Fibroblast of skin of scalp (primary cell): ENCODE measurements at regions not wholly inside any gene's neighbourhood (a gene's known extent, or its start where the extent isn't known, plus 50 kb on each side); places are given as distances from the start of the nearest gene placed in this dataset.

Experiments used
- DNase-seq: peaks from one replicate; pipeline ENCODE4 v3.0.0-alpha.2; 2013

DNA sequence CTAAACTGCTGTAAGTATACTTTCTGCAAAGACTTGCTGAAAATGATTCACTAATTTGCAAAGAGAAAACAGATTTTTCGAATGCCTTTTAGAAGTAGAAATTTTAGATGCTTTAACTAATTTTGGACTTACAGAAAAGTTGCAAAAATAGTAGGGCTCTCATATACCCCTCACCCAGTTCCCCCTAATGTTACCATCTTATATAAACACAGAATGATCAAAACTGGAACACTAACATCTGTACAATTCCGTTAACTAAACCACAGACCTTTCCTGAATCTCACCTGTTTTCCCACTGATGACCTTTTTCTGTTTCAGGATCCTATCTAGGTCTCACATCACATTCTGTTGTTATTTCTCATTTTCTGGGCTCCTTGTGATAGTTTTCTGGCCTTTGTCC, 454.8 kb downstream of the SHQ1 start:
- no peak for DNase-seq

DNA sequence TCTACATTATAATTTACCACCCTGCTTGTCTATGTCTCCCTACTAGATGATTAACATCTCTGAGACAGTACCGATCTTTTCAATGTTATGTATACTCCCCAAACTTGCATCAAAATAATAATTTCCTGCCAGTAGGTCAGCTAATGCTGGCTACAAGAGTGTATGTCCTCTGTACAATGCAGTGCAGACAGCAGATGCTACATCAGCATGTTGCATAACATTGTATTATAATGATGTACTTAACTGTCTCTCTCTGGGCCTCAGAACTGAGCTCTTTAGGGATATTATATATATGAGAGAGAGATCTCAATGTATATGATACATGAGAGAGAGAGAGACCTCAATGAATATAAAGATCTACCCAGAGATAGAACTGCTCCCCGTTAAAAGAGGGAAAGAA, 456.6 kb downstream of the SHQ1 start:
- no peak for DNase-seq

DNA sequence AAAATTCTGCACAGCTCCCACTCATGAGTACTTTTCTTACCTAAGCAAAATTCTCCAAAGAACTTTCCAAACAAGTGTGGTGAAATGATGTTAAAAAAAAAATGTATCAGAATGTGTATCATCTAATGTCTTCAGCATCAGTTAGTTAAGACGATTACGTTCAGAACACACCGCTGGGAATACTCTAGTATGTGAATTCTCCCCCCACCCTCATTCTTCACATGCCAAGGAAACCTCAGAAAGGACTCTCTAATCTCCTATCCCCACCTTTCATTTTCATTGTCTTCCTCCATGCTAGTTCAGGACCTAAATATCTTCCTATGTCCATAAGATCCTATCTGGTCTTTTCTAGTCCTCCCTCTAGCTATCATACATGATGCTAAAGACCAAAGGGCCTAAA, 457.4 kb downstream of the SHQ1 start:
- DNase-seq: peak; percentile 66

DNA sequence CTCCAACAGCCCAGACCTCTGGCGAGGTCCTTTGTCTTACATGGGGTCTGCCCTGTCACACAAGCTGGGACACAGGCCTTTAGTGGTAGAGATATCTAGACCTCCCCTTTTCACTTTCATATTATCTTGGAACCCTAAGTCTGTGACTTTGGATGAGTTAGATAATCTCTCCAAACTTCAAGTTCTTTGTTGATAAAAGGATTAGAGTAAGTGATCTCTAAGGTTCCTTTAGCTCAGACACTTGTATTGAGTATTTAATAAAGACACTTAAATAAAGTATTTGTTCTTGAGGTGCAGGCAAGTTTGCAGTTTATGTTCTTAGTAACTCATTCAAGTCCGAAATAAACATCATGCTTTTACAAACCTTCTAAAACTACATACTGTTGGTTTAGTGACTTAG, 459.6 kb downstream of the SHQ1 start:
- no peak for DNase-seq

DNA sequence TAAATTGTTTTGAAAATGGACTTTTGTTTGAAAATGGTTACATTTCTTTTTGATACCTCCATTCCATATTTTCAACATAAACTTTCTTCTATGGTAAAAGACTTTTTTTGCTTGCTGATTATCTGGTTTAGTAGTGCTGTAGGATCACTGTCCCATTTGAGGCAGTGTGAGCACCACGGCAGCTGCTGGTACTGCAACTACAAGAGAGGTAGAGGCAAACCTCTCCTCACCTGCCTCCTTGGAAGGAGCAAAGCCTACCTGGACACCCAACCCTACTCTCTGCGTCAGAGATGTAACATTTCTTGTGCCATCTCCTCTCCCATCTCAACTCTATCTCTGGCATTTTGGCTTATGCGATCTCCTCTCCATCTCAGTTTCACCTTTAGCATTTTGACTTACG, 460.1 kb downstream of the SHQ1 start:
- no peak for DNase-seq

DNA sequence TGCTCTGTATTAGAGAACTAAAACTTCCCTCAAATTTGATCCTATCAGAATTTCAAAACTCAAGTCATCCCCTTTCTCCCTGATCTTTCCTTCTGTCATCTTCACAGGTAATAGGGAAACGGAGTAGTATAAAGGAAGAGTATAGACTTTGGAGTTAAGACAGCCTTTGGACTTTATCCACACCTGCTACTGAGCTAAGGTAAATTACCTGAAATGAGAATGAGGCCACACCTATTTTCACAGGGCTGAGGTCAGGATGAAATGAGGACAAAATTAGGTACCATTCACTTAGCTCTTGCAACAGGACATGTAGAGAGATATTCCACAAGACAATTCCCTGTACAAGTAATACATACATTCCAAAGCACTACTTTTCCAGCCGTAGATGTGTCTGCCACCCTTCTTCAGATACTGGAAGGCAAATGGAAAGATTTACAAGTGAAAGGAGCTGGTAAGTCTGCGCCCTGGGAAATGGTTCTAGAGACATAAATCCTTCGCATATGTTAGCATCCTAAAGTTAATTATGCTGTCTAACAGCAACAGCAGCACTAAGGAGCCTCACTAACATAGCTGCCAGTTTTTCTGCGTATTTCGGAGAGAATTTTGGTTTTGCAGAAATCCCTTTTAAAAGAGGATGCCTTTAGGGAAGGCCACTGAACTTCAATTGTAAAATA, 461.8 kb downstream of the SHQ1 start:
- no peak for DNase-seq

DNA sequence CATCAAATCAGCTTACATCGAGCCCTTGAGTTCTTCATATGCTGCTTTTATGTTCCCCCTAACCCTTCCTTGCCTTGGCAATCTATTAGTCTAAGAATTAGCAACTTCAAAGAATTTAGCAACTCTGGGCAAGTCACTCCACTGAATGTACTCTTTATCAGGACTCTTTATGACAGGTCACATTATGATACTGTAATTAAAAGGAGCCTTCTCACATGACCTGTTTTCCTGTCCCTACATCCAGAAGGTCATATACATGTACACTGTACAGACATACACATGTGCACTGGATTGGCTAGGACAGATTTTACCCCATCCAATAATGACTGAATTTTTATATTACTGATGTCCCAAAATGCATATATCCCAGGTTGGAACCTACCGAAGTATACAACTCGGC, 463.1 kb downstream of the SHQ1 start:
- no peak for DNase-seq

DNA sequence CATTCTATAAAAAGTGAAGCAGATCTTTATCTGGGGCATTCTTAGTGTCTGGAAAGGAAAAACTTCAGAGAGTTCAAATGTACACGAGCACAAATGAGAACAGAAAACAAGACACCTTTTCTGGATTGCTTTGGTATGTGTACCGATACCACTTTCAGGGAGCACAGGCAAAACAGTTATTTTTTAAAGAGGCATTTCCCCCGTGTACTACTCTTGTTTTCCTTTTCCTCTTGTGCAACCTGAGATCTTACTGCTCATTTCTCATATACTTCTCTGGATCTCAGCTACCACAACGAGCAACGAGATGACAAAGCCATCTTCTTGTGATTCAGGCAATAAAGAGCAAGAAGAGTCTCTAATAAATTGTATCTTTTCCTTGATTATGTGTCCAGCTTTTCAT, 463.6 kb downstream of the SHQ1 start:
- no peak for DNase-seq

DNA sequence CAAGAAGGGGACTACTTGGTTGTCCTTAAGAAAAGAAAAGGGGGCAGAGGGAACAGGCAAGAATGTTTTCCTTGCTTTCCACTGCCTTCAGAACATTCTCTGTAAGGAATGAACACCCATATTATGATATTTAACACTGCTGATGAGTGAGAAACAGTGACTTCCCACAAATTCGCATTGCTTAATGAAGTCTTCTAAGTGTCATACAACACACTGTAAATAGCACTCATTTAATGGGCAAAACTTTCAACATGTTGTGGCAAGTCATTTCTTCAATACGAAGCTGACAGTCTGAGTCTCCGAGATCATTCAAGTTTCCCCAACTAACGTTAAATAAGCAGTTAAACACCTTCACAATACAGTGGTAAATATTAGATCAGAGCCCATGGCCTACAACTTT, 464.4 kb downstream of the SHQ1 start:
- DNase-seq: no peak

DNA sequence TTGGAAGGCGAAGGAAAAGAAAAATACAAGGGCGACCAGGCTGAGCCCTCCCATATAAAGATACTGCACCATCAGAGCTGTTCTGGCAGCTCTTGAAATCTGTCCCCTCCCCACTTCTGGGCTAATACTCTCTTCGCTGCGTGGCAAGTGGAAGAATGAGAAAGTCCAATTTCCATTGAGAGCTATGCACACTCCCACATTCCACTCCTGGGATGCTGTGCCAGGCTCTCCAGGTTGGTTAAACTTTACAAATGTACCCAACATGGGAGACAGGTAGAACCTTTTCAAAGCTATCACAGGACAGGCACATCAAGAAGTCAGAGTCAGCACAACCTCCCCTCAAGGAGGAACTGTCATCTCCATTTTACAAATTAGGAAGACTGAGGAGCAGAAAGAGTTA, 465.0 kb downstream of the SHQ1 start:
- DNase-seq: no peak

DNA sequence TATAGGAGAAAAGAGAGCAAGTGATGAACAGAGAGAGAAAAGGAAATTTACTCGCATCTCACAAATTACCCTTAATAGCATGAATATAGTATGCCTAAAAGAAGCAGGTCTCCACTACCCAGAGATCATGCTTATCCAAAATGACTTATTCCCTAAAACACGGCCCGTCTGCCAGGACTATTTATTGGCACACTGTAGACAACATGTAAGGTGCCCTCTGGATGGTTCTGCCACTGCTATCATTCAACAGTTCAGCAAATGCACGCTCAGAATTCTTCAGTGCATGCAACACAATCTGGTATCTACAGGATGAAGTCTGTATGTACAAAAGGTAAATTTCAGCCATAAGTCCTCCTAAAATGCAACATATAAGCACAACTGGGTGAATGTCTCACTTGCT, 465.8 kb downstream of the SHQ1 start:
- DNase-seq: no peak

DNA sequence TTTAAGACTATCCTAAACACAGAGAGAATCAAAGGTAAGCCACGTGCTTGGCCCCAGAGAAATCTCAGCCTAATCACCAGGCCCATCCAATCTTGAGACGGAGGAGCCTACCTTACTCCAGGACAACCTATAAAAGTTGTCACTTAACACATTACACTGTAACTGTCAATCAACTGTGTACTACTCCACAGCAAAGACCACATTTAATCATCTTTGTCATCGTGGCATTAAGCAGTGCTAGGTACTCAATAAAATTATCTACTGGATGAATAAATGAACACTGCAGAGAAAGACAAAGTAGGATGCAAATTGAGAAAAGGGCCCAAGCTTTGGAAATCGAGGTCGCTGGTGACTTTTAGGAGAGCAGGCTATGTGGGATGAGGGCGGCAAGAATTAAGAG, 466.7 kb downstream of the SHQ1 start:
- no peak for DNase-seq

DNA sequence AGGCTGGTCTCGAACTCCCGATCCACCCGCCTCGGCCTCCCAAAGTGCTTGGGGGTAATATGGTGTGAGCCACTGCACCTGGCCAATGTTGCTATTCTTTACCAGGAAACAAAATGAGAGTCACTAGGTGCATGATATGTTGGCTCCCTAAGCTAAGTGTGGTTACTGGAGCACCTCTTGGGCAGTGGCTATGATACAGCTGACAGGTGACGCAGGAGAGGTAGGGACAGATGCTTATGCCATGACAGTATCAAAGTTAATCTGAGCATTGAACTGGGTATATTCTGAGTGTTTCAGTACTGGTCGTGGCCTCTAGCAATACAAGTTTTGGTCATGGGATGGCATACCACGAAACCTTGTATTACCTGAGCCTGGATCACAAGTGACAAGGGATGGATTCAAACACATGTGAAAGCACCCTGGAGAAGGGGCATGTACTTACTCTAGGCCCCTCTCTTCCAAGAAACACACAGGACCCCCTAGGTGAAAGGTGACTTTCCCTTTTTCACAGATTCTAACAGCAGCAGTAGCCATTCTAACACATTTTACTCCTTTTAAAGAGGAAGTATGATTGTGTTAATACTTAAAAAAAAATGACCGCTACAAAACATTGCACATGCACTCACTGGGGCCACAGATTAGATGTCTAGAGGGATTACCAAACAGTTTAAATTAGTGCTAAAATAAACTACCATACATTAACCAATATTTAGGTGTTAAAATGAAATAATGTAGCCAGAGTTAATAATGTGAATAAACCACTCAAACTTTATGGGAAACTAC, 467.3 kb downstream of the SHQ1 start:
- DNase-seq: no peak

DNA sequence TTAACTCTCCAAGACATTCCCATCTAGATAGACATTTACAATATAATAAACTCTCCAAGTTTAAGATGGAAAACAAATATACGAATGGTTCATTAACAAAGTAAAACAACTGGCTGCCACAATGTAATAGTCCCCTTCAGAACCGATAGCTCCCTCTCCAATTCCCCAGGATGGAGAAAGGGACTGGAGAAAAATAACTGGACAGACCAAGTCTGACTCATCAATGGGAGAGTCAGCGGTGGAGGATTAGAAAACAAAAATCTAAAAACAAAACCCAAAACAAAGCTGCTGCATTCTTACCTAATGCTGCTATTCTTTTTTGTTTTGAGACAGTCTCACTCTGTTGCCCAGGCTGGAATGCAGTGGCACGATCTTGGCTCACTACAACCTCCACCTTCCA, 468.1 kb downstream of the SHQ1 start:
- peak; percentile 37 for DNase-seq

DNA sequence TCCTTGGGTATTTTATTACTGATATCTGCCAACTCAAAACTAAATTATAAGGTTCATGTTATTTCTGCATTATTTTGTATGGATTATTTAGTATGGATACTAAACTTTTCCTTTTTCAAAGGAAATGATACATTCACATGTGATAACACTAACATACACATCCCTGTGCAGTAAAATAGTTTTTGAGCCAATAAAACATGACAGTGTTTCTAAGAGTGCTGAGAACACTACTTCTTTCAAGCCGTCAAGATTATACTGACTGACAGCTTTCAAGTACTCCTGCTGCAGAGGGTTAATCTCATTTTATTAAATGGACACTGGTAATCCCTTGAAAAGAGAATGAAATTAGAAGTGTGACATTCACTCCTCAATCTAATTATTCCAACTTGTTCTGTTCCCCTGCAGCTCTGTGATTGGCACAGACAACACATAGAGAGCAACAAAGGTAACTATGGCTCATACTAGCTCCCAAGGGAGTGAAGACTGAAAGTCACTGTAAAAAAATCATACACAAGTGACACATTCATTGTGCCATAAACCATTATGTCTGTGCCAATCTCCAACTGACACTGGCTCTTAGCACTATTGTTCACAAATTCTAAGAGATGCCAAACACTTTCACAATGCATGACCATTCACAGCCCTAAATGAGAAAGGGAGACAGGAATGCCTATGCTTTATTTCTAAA, 468.6 kb downstream of the SHQ1 start:
- peak; percentile 12 for DNase-seq

DNA sequence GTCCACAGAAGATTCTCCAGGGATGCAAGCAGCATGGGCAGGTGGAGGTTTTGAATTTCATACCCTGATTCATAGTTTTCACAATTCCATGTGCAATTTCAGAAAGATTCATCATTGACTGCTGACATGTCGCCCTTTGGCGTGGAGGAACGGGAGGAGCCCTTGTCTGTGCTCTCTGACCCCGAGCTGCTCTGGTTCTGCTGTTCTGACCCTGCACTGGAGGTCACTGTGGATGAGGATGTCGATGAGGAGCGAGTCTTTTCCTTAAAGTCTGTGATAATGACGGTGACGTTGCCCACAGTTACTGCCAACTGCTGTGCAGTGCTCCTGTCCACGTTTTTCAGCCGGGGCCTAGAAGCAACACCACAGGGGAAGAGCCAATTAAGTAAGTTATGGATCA, 470.0 kb downstream of the SHQ1 start:
- DNase-seq: no peak

DNA sequence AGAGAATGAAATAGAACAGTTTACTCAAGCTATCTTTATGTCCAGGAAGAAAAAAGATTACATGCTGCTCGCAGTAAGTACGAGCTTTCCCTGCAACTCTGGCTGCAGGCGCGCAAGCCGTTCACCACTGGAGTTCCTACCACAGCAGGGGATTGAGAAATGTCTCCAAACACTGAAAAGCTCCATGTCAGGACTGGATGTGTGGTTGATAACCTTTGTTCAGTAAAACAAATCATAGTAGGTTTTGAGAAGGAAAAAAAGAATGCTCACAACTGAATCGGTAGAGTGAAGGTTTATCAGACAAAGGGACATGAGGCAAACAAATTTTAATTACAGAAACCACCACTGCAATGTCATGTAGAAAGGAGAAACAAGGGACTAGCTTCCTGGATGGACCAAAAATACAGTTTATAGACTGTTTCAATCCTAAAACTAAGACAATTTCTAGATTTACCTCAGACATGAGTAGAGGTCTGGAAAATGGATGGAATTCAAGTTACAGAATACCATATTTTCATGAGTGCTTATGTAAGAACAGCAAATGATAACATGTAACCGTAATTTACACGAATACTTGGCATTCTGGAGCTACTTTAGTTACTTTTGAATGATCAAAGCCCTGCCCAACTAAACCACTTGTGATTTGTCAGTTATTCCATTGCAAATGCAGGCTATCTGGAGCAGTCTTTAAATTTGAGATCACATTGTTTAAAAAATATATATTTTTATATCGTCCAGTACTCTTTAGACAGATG, 471.1 kb downstream of the SHQ1 start:
- DNase-seq: no peak

DNA sequence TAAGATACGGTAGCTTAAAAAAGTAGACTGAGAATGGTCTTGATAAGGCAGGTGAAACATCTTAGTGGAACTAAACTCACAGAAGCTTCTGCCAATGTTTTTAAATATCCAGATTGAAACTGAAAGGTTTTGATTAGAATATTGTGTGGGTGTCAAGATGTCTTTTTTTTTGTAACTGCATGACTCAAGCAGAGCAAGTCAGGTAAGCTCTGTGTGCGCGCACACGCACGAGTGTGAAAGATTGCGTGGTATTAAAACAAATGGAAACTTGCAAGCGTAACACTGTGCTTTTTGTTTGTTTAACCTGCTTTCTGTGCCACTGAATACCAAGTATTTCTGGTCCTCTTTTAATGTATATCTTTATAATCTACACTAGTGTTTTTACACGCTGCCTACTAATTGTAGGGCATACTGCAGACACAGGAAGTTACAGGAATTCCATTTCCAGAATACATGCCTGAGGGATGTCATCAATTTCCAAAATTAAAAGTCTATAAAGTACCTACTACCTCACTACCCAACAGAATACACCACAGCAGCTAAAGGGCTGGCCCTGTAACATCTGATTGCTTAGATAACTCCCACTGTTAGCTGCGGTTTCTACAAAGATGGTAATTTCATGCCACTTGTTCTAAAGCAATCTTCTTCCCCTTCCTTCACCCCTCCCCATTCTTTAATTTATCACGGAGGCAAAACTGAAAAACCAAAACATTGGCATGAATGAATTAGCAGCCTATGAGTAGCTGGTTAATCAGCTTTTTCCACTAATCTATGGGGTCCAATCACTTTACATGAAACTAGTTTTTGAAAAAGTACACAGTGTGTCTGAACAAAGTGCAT, 472.8 kb downstream of the SHQ1 start:
- DNase-seq: no peak

DNA sequence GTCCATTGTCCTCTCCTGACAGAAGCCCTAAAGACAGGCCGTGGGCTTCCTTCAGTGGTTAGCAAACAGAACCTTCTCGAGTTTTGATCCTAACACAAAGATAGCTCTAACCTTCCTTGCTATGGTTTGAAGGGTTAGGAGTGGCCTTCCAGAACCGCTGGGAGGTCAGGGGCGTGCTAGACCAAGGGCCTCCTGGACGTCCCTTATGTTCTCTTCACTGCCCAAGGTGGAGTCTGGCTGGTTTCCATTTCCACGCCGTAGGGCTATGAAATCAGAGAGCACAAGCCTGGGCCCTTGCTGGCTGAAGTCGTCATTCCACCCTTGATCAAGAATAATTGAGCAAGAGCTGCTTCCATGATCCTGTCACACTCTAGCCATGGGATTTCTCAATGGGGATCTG, 475.1 kb downstream of the SHQ1 start:
- no peak for DNase-seq

DNA sequence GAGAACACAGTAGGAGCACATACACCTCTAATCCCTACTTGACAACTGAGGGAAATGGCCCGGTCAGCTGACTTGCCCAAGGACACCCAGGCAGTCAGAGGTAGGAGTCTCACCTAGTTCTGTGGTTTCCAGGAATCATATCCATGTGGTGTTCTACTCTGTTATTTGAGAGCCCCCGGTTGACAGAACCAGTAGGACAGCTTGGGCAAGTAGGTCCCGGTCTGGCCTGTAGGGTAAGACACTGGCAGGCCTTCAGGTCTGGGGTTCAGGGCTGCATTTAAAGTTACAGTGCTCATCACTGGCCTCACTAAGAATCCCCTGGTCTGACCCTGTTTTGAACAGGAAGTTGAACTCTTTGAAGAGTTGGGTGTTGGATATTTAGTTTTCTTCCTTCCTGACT, 476.1 kb downstream of the SHQ1 start:
- no peak for DNase-seq

DNA sequence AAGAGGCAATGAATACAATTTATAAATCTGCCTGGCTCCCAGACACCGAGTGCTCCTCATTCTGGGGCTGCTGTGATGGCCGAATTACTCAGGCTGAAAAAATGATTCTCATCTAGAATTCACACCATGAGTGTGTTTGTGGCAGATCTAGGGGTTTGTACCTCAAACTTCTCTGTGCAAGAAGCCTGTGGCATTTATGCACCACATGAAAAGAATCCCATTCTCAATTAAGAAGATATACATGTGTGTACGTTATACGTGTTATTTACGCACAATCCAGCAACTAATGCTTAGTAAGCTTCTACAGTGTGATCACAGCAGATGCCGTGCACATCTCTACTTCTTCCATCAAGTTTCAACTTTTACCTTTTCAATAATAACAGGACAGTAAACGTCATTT, 476.8 kb downstream of the SHQ1 start:
- DNase-seq: no peak

DNA sequence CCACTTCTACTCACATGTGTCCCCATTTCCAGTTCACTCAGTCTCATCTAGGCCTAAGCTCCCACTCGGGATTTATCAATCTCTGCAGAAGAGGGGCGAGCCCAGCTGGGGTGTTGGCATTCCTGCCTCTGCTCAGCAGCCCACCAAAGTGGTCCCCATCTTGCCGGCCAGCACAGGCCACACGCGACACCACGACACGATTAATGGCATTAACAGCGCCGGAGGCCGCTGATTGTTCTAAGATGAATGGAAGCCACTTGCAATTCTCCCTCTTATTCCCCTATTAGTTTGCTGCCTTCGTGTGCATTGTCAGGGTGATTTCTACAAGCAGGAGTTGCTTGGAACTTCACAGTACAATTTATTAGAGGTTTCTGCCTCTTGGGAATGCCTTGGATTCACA, 477.3 kb downstream of the SHQ1 start:
- DNase-seq: no peak
